ENCODE measurements at regions not wholly inside any gene's neighbourhood (a gene's known extent, or its start where the extent isn't known, plus 50 kb on each side); places are given as distances from the start of the nearest gene placed in this dataset.

DNA sequence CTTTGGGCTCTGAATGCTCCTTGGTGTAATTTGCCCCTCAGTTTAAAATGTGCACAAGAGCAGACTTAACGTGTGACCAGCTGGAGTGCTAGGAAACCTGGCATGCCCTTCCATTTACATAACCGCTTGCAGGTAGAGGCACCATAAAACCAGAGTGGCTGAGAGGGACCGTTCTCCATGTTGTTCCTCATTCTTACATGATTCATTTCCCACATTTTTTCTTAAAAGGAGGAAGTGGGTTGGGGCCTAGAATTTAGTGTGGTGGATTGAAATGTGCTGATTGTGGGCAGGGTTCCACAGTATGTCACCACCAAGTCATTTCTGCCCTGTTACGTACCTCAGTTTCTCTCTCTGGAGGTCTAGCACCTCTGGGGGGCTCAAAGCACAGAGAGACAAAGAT lies 375.8 kb upstream of the VSTM2A start:
- no peak for DNase-seq (ENCODE audit: low spot score)
- ChIA-PET CTCF (interaction anchor here (0.7 kb wide), 1 partner anchor 32 kb away, joined by 3 read pairs; no protein-coding TSS in a partner anchor), POLR2A (ENCODE audit: low non-redundant PET) (no interaction called here)
- no peak overlapping the region for H3K27ac ChIP-seq
- TF ChIP-seq, protein P1, sequence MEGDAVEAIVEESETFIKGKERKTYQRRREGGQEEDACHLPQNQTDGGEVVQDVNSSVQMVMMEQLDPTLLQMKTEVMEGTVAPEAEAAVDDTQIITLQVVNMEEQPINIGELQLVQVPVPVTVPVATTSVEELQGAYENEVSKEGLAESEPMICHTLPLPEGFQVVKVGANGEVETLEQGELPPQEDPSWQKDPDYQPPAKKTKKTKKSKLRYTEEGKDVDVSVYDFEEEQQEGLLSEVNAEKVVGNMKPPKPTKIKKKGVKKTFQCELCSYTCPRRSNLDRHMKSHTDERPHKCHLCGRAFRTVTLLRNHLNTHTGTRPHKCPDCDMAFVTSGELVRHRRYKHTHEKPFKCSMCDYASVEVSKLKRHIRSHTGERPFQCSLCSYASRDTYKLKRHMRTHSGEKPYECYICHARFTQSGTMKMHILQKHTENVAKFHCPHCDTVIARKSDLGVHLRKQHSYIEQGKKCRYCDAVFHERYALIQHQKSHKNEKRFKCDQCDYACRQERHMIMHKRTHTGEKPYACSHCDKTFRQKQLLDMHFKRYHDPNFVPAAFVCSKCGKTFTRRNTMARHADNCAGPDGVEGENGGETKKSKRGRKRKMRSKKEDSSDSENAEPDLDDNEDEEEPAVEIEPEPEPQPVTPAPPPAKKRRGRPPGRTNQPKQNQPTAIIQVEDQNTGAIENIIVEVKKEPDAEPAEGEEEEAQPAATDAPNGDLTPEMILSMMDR (conservative IDR thresholded peaks at IDR 0.05; ENCODE audit: low read depth) = no peak

DNA sequence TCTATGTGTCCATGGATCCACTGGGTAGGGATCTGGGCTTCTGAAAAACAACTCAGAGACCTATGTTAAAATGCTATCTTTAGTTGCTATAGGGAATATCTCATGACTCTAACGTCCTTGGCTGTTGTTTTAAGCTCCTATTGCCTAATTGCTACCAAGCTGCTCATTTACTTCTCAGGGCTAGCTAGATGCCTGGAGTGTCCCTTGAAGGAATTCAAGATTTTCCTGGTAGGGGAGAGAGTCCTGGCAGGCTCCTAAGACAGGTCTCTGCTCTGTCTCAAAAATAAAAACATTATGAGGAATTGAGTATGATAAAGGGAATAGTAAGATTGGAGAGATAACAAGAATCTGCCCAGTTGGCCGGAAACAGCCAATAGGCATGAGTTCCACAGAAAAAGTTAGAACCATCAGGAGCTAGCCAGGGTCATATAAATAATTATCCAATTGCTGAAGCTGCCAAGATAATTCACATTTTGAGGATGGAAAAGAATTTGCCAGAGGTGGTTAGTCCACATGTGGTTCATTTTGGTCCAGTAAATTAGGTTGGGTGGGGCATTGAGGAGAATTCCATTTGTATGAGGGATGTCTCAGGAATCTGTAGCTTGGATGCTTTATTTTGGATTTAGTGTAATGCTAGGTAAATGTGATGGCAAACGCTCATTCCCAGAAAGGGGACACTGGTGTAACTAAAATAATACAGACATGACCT lies 362.7 kb upstream of the VSTM2A start:
- CTCF ChIA-PET = no interaction called here
- TF ChIP-seq, protein P1 (conservative IDR thresholded peaks at IDR 0.05; ENCODE audit: low read depth) = no peak
- peak; percentile 53 for DNase-seq (ENCODE audit: low spot score)
- H3K27ac ChIP-seq = no peak overlapping the region
- POLR2A ChIA-PET (ENCODE audit: low non-redundant PET) = no interaction called here

DNA sequence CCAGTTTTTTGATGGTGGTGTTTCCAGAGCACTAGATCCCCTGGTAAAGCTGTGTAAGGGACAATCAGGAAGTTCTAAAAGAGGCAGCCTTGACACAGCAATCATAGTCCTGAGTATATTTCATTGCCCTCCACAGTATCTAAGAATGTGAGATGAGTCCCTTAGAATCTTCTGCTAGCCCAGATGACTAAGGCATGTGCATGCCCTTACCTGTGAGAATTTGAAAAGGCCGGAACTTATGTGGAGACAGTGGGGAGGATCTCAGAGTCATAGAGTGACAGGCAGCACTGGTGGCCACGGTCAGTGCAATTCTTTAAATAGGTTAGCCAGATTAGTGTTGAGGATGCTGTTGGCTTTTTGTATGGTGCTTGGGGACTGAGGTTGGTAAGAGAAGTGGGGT lies 361.4 kb upstream of the VSTM2A start:
- DNase-seq (ENCODE audit: low spot score) = peak; percentile 70
- ChIA-PET CTCF (no interaction called here), POLR2A (ENCODE audit: low non-redundant PET) (no interaction called here)
- no peak overlapping the region for H3K27ac ChIP-seq
- TF ChIP-seq, protein P1 (conservative IDR thresholded peaks at IDR 0.05; ENCODE audit: low read depth) = no peak

DNA sequence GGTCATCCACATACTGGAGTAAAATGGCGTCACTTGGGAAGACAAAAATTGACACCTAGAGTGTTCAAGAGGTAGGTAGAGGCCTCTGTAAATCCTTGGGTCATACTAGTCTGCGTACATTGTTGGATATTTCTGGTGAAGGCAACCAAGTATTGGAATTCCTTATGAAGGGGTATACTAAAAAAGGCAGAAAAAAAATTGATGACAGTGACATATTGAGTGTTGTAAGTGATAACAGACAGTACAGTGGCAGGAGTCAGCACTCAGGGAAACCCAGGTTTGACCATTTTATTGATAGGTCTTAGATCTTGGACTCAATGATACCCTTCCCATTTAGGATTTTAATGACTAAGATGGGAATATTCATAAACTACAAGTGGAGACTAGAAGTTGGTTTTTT lies 359.1 kb upstream of the VSTM2A start:
- TF ChIP-seq, protein P1 (conservative IDR thresholded peaks at IDR 0.05; ENCODE audit: low read depth) = no peak

DNA sequence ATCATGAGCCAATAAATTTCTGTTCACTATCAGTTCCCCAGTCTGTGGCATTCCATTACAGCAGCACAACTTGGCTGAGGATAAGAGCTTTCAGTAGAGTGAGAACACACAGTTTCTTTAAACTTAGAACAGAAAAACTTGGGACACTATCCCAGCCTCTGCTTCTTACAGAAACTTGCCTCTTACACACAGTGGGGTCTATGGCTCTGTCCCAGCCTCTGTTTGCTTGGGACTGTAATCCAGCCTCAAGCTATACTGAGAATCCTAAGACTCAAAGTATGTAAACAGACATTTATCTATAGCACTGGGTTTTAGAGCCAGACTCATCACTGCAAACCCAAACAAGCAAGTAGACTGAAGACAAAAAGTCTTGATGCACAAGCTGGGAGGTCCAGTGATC lies 355.8 kb upstream of the VSTM2A start:
- no peak for DNase-seq (ENCODE audit: low spot score)
- TF ChIP-seq, protein P1 (conservative IDR thresholded peaks at IDR 0.05; ENCODE audit: low read depth) = no peak
- ChIA-PET POLR2A (ENCODE audit: low non-redundant PET) (no interaction called here), CTCF (no interaction called here)
- H3K27ac ChIP-seq = no peak overlapping the region

More for the DNA sequence above, 359.1 kb upstream of the VSTM2A start:
- H3K27ac ChIP-seq = no peak overlapping the region
- CTCF ChIA-PET = no interaction called here
- POLR2A ChIA-PET (ENCODE audit: low non-redundant PET) = no interaction called here
- DNase-seq (ENCODE audit: low spot score) = no peak

DNA sequence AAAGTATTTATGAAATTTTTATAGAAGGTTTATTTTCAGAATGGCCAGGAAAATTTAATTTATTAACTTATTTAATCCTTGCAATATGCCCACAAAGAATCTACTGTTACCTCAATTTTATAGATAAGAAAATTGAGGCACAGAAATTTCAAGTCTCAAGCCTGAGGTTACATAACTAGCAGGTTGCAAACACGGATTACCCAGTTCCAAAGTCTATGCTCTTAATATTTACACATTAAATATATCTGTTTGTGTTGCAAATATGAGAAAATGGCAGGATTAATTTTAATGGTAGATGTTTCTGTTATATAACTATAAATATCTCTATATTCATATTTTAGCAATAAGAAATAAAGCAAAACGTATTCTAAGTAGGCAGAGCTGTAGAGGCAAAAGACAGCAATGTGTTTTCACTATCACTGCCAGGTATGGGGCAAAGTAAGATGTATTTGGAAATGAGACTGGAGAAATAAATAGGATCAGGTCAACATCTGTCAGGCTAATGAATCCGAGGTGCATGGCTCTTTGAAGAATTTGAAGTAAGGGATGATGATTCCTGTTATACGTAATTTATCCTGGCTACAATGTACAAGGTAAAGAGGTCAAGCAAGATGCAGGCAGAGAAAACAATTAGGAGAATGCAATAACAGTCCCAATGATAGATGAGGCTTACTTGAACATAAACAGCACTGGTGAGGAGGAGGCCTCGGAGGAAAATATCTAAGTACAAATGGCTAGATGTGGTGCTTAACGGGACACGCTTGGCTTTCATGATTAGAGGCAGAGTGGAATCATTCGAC lies 354.1 kb upstream of the VSTM2A start:
- CTCF ChIA-PET = no interaction called here
- no peak for DNase-seq (ENCODE audit: low spot score)
- H3K27ac ChIP-seq = no peak overlapping the region
- TF ChIP-seq, protein P1 (conservative IDR thresholded peaks at IDR 0.05; ENCODE audit: low read depth) = no peak
- POLR2A ChIA-PET (ENCODE audit: low non-redundant PET) = no interaction called here

Measured in RWPE1 (cell line).